GM21529 (cell line): ENCODE measurements at regions not wholly inside any gene's neighbourhood (a gene's known extent, or its start where the extent isn't known, plus 50 kb on each side); places are given as distances from the start of the nearest gene placed in this dataset.
"Not testable (repeated sequence)": the region's sequence is repeated elsewhere in the genome, so short reads cannot be mapped to it uniquely, and the experiment has no call there.

Source experiments
- ATAC-seq: cut with Tn5 transposase; IDR thresholded peaks from one replicate; pipeline ENCODE4 v1.9.1; 2021; ENCODE audit not compliant: unreplicated experiment

DNA sequence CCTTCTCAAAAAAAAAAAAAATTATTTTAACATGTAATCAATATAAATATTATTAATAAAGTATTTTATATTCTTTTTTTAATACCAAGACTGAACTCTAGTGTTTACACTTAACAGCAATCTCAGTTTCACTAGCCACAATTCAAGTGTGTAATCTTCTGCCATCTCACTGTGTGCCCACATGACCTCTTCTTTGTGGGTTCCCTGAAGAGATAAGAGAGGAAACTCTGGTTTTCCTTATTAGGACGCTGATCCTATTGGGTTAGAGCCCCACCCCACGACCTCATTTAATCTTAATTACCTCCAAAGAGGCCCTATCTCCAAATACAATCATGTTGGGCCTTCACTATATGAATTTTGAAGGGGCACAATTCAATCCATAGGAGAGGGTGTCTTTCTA, 177.6 kb downstream of the STK31 start:
- ATAC-seq: no peak

DNA sequence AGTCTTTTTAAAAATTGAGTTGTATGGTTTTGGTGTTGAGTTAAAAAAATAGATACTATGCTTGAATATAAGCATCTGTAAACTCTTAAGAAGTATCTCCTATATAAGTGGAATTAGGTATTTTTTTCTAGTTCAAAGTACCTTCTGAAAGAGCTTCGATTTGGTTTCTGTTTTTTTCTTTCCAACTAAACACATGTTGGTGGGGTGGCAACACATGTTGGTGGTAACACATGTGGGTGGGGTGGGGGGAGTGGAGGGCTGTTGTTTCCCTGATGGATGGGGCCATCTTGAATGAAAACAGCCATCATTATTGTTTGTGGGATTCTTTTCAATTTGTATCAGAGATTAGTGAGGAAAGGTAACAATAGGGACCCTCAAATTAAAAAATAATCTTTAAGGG, 178.9 kb downstream of the STK31 start:
- ATAC-seq: no peak

DNA sequence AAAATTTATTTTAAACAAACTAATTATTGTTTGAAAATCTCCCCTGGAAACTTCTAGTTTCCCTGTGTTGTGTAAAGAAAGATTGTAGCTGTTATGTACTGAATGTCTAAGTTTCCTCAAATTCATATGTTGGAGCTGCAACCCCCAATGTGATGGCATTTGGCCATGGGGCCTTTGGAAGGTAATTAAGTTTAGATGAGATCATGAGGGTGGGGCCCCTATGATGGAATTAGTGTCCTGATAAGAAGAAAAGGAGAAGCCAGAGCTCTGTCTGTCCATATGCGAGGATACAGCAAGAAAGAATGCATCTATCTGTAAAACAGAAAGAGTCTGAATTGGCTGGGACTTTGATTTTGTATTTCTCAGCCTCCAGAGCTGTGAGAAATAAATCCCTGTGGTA, 179.5 kb downstream of the STK31 start:
- no peak for ATAC-seq

DNA sequence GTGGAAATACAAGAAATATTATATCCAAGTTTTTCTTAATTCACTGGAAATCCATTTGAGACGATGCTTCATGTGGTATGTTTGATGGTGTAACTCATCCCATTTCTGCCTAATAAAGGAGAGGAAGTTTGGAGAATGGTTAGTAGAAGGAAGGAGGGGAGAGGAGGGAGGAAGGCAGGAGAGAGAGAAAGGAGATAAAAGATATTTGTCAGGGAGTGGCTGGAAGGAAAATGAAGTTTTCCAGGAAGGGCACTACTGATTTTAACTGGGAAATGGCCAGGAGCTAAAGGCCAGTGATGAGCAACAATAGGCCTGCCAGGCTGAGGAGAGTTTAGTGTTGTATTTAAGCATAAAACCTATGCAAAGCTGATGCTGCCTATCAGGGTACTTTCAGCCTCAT, 182.0 kb downstream of the STK31 start:
- ATAC-seq: no peak

- no peak for ATAC-seq
Measured at GRCh38 chr7:23893176-23893941, 183.3 kb downstream of the STK31 start.

DNA sequence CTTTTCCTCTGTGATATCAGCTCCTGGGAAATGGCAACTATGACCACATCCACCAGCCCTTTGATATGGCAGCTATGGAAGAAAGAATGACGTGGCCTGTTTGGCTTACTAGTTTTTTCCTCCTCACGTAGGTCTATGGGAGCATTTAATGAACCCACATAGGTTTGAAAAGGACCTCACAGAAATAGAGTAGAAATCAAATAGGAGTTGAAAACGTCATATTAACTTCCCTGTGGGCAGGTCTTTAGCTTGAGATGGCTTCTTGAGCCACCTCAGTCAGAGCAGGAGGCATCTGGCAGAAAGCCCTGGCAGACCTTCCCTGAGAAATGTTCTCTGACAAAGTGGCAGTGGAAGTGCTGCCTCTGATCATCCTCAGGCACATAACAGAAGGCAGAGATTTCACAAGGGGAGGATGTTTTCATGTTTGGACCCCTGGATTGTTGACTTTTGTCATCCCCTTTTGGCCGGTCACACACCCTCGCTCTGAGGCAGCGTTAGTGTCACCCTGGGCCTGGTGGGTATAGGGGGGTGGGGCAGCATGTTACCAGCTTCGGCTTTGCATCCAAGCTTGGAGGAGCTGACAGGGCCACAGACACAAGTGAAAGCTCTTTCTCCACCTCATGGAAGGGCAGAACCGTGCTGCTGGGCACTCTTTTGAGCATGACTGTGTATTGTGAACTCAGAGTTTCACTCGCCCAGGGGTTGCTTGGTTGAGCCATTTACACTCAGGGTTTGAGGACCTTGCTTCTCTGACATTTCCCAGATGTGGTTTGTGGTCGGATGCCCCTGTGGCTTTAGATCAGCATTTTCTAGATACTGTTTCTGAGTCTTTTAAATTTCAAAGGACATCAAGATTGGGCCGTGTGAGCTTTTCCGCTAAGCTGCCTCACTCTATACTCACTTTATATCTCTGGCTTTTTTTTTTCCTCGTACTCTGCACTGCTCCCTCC, 184.2 kb downstream of the STK31 start:
- no peak for ATAC-seq

DNA sequence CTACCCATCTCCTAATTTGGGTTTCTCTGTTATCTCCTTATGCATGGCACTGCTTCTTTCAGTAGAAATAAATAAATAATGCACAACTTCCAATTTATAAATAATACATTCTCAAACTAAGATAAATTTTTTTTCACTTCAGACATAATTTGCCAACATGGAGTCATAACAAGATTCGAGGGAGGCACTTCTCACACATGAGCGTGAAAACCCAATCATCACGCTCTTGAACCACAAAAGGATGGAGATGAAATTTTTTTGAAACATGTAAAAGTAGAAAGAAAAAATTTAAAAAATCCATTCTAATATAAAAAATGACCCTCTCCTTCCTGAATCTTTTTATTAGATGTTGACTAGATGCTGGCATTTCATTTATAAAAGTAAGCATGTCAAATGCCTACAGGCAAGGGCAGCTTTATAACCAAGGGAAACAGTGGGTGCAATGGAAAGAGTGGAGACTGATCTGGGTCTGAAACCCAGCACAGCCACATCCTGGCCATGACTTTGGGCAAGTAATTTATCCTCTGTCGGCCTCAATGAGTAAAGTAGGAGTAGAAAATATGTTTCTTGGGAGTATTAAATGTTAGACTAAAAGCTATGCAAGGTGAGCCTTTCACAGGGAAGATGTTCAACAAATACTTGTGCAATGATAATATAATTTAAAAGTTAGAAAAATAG, 185.0 kb downstream of the STK31 start:
- no peak for ATAC-seq

- ATAC-seq: no peak
Measured at GRCh38 chr7:23895666-23896096, 185.7 kb downstream of the STK31 start.

DNA sequence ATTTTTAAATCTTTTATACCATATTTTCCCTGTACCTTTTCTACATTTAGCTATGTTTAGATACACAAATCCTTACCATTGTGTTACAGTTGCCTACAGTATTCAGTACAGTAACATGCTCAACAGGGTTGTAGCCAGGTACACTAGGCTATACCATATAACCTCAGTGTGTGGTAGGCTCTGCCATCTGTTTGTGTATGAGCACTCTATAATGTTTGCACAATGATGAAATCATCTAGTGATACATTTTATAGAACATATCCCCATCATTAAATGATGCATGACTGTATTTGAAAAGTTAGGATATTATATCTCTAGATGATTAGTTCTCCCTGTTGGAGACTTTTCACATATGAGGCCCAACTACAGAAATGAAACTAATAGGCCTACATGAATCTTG, 188.6 kb downstream of the STK31 start:
- no peak for ATAC-seq

GRCh38 chr7:23904901-23905300, 194.9 kb downstream of the STK31 start:
- not testable (repeated sequence) for ATAC-seq

DNA sequence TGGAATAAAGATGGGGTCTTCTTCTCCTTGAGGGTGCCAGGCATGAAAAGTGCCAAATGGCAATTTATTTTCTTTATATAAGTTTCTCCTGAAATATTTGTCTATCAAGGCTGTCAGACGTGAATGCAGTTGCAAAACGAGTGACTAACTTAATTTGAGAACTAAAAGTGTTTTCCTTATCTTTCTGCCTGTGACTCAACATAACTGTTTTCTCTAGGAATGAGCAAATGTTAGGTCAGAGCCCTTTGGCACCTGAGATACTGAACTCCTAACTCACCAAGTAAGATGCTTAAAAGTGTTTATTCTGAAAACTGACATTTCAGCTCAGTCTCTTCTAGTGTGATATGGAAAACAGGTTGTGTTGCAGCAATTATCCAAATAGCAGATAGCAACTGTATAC, 197.0 kb downstream of the STK31 start:
- ATAC-seq: no peak

DNA sequence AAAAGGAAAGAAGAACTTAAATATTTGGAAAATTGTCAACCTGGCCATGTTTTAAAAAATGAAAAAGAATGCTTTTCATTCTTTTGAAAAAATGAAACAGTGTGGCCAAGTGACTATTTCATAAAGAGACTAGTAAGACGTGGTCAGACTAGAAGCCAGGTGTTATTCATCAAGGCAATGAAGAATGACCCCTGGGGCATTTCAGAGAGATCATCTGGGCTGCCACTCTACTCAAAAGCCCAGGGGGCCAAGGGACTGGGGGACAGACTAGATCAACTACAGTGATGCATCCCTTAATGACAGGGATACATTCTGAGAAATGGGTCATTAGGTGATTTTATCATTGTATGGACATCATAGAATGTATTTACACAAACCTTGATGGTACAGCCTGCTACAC, 199.4 kb downstream of the STK31 start:
- ATAC-seq: no peak

GRCh38 chr7:23912065-23912464, 202.0 kb downstream of the STK31 start:
- no peak for ATAC-seq

- ATAC-seq: no peak
Measured at GRCh38 chr7:23913016-23913415, 203.0 kb downstream of the STK31 start.

DNA sequence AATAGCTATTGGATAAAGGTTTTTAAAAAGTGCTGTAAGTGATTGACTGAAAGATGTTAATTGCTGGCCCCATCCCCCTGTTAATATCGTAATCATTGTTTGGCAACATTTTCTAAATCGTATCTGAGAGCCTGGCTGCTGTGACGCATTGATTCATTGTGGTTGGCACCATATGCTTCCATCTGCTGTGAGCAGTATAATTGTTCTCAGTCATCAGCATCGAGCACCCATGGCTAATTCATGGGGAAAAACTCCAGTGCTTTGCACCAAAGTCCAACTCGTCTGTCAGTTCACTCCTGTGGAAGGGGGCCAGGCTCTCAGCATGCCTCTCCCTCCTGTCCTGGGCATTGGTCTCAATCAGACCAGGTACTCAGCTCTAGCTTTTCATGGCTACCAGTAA, 205.2 kb downstream of the STK31 start:
- no peak for ATAC-seq

DNA sequence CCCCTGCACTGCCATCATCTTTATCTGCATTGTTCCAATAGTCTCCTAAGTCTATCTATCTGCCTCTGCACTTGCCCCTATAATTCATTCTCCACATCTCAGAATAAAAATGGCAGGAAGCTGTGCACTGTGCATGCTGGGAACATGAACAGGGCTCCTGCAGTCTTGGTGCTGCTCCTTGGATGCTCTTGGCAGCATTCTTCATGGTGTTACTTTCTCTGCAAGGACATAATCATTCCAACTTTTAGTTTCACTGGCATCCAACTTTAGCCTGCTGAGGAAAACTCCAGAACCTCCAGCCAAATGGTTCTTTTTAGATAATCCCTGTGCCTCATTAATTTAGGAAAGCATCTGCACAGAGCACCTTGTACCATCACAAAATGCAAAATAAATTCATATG, 208.3 kb downstream of the STK31 start:
- no peak for ATAC-seq

DNA sequence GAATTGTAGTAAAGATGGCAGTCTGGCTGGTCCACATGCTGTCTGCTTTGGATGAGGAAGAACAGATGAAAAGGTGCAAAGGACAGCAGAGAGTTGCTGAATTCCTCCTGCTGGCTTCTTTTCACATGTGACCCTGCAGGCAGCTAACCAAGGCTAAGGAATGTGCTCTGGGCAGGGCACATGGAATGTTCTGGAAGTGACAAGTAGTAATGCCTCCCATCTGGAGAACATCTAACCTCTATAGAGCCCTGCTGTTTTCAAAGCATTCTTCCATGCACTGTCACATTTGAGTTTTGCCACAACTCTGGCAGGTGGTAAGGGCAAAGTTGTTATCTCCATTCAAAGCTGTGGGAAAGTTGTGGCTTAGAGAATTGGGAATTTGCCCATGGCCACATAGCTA, 208.8 kb downstream of the STK31 start:
- no peak for ATAC-seq

GRCh38 chr7:23925088-23925487, 215.1 kb downstream of the STK31 start:
- no peak for ATAC-seq

- no peak for ATAC-seq
Measured at GRCh38 chr7:23927709-23928417, 217.8 kb downstream of the STK31 start.

DNA sequence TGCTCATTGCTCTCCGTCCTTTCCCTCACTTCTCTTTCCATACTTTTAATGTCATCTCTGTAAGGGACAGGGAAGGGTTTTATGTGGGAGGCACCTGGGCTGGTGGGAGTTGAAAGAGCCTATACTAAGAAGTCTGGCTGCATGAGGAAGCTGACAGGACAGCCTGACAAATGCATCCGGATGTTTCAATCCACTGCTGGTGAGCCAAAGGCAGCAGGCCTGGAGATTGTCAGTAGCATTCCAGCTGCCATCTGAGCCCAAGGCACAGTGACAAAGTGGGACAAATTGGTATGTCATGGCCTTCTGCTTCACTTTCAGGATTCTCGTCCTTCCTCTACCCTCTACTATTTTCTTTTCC, 218.4 kb downstream of the STK31 start:
- ATAC-seq: no peak

DNA sequence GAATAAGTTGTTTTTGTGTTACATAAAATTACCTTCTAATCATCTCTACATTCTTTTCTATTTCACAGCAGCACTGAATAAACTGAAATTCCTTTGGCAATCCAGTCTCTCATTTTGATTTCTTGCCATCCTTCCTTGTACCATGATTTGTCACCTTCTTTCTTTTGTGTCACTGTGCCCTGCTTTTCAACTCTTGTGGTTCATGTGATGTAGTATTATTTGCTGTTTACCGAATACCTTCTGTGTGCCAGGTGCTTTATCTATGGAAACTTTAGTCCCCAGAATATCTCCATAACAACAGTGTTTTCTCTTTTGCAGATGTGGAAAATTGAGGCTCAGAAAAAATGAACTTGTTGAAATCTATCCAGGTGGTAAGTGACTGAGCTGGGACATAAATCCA, 220.3 kb downstream of the STK31 start:
- ATAC-seq: no peak
